SK-N-SH (cell line): ENCODE measurements at regions not wholly inside any gene's neighbourhood (a gene's known extent, or its start where the extent isn't known, plus 50 kb on each side); places are given as distances from the start of the nearest gene placed in this dataset.

Experiments used
- CTCF ChIA-PET: fragments of 300-600, 350-600 bp; formaldehyde crosslinking; extraction: SDS; loops from one replicate; lab custom pipeline; 2021; lab: Yijun Ruan, JAX
- POLR2A ChIA-PET: fragments of 350-600 bp; sonication (Branson Sonifier 250); formaldehyde crosslinking; extraction: SDS; loops from one replicate; lab custom pipeline; 2020; ENCODE audit warnings: antibody characterized with exemption, inconsistent platforms; lab: Yijun Ruan, JAX
- DNase-seq: peaks from one replicate; pipeline ENCODE4 v3.0.0; 2012
- H2AFZ ChIP-seq: fragments of 200-600 bp; sonication (generic); 2 replicates; pipeline ENCODE4 v1.8.1; 2016; ENCODE audit warnings: antibody characterized with exemption, mild to moderate bottlenecking, low read depth
- H3F3A ChIP-seq: fragments of 200-600 bp; sonication (generic); replicated peaks from 2 replicates; pipeline ENCODE3; 2016; ENCODE audit warnings: antibody characterized with exemption, mild to moderate bottlenecking; ENCODE audit not compliant: insufficient read depth
- H3K27ac ChIP-seq, 2 experiments: fragments of 200-500 bp in 1 of 2; fragments of 200-600 bp in 1 of 2; sonication (Bioruptor generic) in 1 of 2; sonication (generic), shearing (Covaris generic) in 1 of 2; 2 replicates each; pipeline versions ENCODE4 v1.5.1 to v1.6.1; 2014 to 2016; ENCODE audit warnings: low read depth in 2 of 2, inconsistent platforms in 1 of 2, low read length in 1 of 2, mild to moderate bottlenecking in 1 of 2, mixed read lengths in 1 of 2
- H3K27me3 ChIP-seq: fragments of 200-600 bp; sonication (generic), shearing (Covaris generic); 2 replicates; pipeline ENCODE4 v1.6.1; 2016; ENCODE audit warnings: mixed run types; ENCODE audit not compliant: insufficient read depth
- H3K36me3 ChIP-seq, 2 experiments: fragments of 200-500 bp in 1 of 2; fragments of 200-600 bp in 1 of 2; sonication (Bioruptor generic) in 1 of 2; sonication (generic) in 1 of 2; replicated peaks in 1 of 2; 2 replicates each; pipeline versions ENCODE3 to v1.5.1; 2014 to 2016; ENCODE audit warnings: low read length in 1 of 2, mild to moderate bottlenecking in 1 of 2; ENCODE audit not compliant: insufficient read depth in 2 of 2, control insufficient read depth in 1 of 2
- H3K4me1 ChIP-seq, 2 experiments: fragments of 200-500 bp in 1 of 2; fragments of 200-600 bp in 1 of 2; sonication (Bioruptor generic) in 1 of 2; sonication (generic), shearing (Covaris generic) in 1 of 2; 2 replicates each; pipeline versions ENCODE4 v1.5.1 to v1.6.1; 2014 to 2016; ENCODE audit warnings: low read depth in 1 of 2, low read length in 1 of 2, mixed run types in 1 of 2; ENCODE audit not compliant: insufficient read depth in 2 of 2, control insufficient read depth in 1 of 2
- H3K4me2 ChIP-seq: fragments of 200-600 bp; sonication (generic), shearing (Covaris generic); 2 replicates; pipeline ENCODE4 v1.6.1; 2017; ENCODE audit warnings: mixed run types
- H3K4me3 ChIP-seq, 2 experiments: fragments of 200-500 bp in 1 of 2; fragments of 200-600 bp in 1 of 2; sonication (Bioruptor generic) in 1 of 2; sonication (generic), shearing (Covaris generic) in 1 of 2; 2 replicates each; pipeline versions ENCODE4 v1.5.1 to v1.8.1; 2014 to 2016; ENCODE audit warnings: low read depth in 2 of 2, inconsistent platforms in 1 of 2, low read length in 1 of 2, mild to moderate bottlenecking in 1 of 2, mixed read lengths in 1 of 2, moderate library complexity in 1 of 2
- H3K79me2 ChIP-seq: fragments of 200-600 bp; sonication (generic); 2 replicates; pipeline ENCODE4 v1.8.1; 2017; ENCODE audit warnings: mild to moderate bottlenecking; ENCODE audit not compliant: insufficient read depth
- H3K9ac ChIP-seq: fragments of 200-600 bp; sonication (generic); 2 replicates; pipeline ENCODE4 v1.6.1; 2017; ENCODE audit warnings: mixed run types
- H3K9me2 ChIP-seq: fragments of 200-600 bp; sonication (generic); 2 replicates; pipeline ENCODE4 v1.6.1; 2017; ENCODE audit warnings: mixed run types
- H3K9me3 ChIP-seq: fragments of 200-600 bp; sonication (generic); 2 replicates; pipeline ENCODE4 v1.6.1; 2017; ENCODE audit warnings: mixed run types, mild to moderate bottlenecking, moderate library complexity
- H4K20me1 ChIP-seq: fragments of 200-600 bp; sonication (generic); 2 replicates; pipeline ENCODE4 v1.6.1; 2017; ENCODE audit warnings: mild to moderate bottlenecking, mixed run types; ENCODE audit not compliant: insufficient read depth
- ELF1 ChIP-seq: IDR thresholded peaks from 2 replicates; pipeline ENCODE4 v1.4.0; 2012
- FOXJ3 ChIP-seq: sonication (generic); formaldehyde crosslinking; IDR thresholded peaks from 2 replicates; pipeline ENCODE4 v1.5.1; 2020; ENCODE audit warnings: mild to moderate bottlenecking, missing genetic modification reagents
- MXI1 ChIP-seq: IDR thresholded peaks from 2 replicates; pipeline ENCODE4 v1.6.1; 2012; ENCODE audit warnings: mild to moderate bottlenecking, low read depth, low read length, improper control_type of control experiment
- POLR2AphosphoS5 ChIP-seq: IDR thresholded peaks from 2 replicates; pipeline ENCODE4 v1.6.1; 2012; ENCODE audit warnings: low read depth, low read length
- RFX5 ChIP-seq: IDR thresholded peaks from 2 replicates; pipeline ENCODE4 v1.6.1; 2012; ENCODE audit warnings: mild to moderate bottlenecking, improper control_type of control experiment, low read length
- RXRA ChIP-seq: IDR thresholded peaks from 2 replicates; pipeline ENCODE4 v1.4.0; 2012; ENCODE audit warnings: low read depth, mild to moderate bottlenecking, borderline replicate concordance
- SIN3A ChIP-seq: IDR thresholded peaks from 2 replicates; pipeline ENCODE4 v1.6.1; 2012; ENCODE audit warnings: low read depth, mild to moderate bottlenecking, low read length, moderate library complexity, borderline replicate concordance
- SMC3 ChIP-seq: IDR thresholded peaks from 2 replicates; pipeline ENCODE4 v1.6.1; 2012; ENCODE audit warnings: low read depth, low read length, improper control_type of control experiment
- TEAD4 ChIP-seq: IDR thresholded peaks from 2 replicates; pipeline ENCODE4 v1.4.0; 2012; ENCODE audit warnings: mild to moderate bottlenecking, borderline replicate concordance; ENCODE audit not compliant: insufficient read depth
- WGBS: methylation state at CpG from one replicate; pipeline ENCODE4 v1.1.6; 2017; ENCODE audit warnings: low lambda C conversion rate; 5-methylcytosine and 5-hydroxymethylcytosine counted together
- TF ChIP-seq, protein P1 (sequence below): fragments of 150-350 bp; IDR thresholded peaks from 2 replicates; pipeline ENCODE4 v1.6.1; 2016; ENCODE audit warnings: mild to moderate bottlenecking, low read depth, low read length
- TF ChIP-seq, protein P2 (sequence below): IDR thresholded peaks from 2 replicates; pipeline ENCODE4; 2012
- TF ChIP-seq, protein P3 (sequence below): IDR thresholded peaks from 2 replicates; pipeline ENCODE4 v1.6.1; 2012; ENCODE audit warnings: mild to moderate bottlenecking, low read depth, low read length, moderate library complexity
- TF ChIP-seq, protein P4 (sequence below): fragments of 200-600 bp; sonication (generic); IDR thresholded peaks from 2 replicates; pipeline ENCODE4 v1.6.1; 2017; ENCODE audit warnings: antibody characterized with exemption, mild to moderate bottlenecking, moderate library complexity

DNA sequence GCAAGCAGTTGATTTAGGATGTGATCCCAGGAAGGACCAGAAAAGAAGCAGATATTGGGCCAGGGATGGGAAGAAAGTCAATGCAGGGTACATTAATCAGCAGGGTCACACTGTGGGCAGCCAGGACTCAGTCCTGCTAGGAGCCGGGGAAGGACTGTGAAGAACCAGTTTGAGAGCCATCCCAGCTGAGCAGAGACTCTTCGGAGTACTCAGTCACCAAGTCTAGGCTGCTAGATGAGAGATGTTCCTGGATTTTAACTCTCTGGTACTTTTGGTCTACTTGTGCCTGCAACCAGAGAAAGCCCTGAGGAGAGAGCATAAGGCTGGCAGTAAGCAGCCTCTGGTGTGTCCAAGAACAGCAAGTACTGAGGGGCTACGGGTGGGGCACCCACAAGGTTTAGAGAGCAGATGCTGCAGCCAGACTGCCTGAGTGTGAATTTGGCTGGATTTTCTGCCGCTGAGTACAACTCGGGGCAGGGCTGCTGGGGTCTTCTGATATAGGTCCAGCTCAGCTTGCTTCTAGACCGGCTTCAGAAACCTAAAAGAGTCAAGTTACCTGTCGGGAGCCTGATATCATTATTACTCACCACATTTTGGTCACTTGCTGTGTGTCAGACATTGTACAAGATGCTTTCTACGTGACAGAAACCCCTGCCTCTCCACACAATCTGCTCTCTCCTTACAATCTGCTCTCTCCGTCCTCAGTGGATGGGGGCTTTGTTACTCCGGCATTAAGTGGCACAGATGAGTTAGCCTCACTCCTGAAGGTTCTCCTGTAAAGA is 250.2 kb upstream of the GAS1 start:
- TF ChIP-seq, protein P1, sequence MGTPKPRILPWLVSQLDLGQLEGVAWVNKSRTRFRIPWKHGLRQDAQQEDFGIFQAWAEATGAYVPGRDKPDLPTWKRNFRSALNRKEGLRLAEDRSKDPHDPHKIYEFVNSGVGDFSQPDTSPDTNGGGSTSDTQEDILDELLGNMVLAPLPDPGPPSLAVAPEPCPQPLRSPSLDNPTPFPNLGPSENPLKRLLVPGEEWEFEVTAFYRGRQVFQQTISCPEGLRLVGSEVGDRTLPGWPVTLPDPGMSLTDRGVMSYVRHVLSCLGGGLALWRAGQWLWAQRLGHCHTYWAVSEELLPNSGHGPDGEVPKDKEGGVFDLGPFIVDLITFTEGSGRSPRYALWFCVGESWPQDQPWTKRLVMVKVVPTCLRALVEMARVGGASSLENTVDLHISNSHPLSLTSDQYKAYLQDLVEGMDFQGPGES: no peak
- TF ChIP-seq ELF1 (no peak), MXI1 (no peak), SMC3 (no peak), TEAD4 (no peak), RXRA (no peak), FOXJ3 (CRISPR knock-in tag) (no peak), SIN3A (no peak), RFX5 (no peak), POLR2AphosphoS5 (no peak)
- TF ChIP-seq, protein P2, sequence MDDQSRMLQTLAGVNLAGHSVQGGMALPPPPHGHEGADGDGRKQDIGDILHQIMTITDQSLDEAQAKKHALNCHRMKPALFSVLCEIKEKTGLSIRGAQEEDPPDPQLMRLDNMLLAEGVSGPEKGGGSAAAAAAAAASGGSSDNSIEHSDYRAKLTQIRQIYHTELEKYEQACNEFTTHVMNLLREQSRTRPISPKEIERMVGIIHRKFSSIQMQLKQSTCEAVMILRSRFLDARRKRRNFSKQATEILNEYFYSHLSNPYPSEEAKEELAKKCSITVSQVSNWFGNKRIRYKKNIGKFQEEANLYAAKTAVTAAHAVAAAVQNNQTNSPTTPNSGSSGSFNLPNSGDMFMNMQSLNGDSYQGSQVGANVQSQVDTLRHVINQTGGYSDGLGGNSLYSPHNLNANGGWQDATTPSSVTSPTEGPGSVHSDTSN: no peak
- TF ChIP-seq, protein P3, sequence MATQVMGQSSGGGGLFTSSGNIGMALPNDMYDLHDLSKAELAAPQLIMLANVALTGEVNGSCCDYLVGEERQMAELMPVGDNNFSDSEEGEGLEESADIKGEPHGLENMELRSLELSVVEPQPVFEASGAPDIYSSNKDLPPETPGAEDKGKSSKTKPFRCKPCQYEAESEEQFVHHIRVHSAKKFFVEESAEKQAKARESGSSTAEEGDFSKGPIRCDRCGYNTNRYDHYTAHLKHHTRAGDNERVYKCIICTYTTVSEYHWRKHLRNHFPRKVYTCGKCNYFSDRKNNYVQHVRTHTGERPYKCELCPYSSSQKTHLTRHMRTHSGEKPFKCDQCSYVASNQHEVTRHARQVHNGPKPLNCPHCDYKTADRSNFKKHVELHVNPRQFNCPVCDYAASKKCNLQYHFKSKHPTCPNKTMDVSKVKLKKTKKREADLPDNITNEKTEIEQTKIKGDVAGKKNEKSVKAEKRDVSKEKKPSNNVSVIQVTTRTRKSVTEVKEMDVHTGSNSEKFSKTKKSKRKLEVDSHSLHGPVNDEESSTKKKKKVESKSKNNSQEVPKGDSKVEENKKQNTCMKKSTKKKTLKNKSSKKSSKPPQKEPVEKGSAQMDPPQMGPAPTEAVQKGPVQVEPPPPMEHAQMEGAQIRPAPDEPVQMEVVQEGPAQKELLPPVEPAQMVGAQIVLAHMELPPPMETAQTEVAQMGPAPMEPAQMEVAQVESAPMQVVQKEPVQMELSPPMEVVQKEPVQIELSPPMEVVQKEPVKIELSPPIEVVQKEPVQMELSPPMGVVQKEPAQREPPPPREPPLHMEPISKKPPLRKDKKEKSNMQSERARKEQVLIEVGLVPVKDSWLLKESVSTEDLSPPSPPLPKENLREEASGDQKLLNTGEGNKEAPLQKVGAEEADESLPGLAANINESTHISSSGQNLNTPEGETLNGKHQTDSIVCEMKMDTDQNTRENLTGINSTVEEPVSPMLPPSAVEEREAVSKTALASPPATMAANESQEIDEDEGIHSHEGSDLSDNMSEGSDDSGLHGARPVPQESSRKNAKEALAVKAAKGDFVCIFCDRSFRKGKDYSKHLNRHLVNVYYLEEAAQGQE: no peak
- TF ChIP-seq, protein P4, sequence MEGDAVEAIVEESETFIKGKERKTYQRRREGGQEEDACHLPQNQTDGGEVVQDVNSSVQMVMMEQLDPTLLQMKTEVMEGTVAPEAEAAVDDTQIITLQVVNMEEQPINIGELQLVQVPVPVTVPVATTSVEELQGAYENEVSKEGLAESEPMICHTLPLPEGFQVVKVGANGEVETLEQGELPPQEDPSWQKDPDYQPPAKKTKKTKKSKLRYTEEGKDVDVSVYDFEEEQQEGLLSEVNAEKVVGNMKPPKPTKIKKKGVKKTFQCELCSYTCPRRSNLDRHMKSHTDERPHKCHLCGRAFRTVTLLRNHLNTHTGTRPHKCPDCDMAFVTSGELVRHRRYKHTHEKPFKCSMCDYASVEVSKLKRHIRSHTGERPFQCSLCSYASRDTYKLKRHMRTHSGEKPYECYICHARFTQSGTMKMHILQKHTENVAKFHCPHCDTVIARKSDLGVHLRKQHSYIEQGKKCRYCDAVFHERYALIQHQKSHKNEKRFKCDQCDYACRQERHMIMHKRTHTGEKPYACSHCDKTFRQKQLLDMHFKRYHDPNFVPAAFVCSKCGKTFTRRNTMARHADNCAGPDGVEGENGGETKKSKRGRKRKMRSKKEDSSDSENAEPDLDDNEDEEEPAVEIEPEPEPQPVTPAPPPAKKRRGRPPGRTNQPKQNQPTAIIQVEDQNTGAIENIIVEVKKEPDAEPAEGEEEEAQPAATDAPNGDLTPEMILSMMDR: no peak
- WGBS: 86% methylated on average over 9 of the region's 10 CpGs
- H3K4me2 ChIP-seq: no peak overlapping the region
- no peaks in the 10 kb centered on the region for H3K27me3 ChIP-seq
- H2AFZ ChIP-seq: no peak overlapping the region
- no peak overlapping the region for H3K4me3 ChIP-seq
- no peak for DNase-seq
- peaks cover 30% of the 10 kb centered on the region for H3F3A ChIP-seq
- H3K4me1 ChIP-seq: peaks cover 2 to 29% of the 10 kb centered on the region in 2 experiments; a peak in 3 of 4 replicates
- H3K36me3 ChIP-seq: no peaks in the 10 kb centered on the region
- H3K27ac ChIP-seq: no peak overlapping the region
- no peaks in the 10 kb centered on the region for H3K9me3 ChIP-seq
- H4K20me1 ChIP-seq: no peaks in the 10 kb centered on the region
- no peak overlapping the region for H3K9ac ChIP-seq
- ChIA-PET POLR2A (no interaction called here), CTCF (no interaction called here)
- H3K9me2 ChIP-seq: no peaks in the 10 kb centered on the region
- H3K79me2 ChIP-seq: no peaks in the 10 kb centered on the region
